LoVo (cell line): ENCODE measurements at regions not wholly inside any gene's neighbourhood (a gene's known extent, or its start where the extent isn't known, plus 50 kb on each side); places are given as distances from the start of the nearest gene placed in this dataset.

Source experiments
- DNase-seq: peaks from one replicate; pipeline ENCODE4 v3.0.0-alpha.2; 2016; ENCODE audit warnings: low spot score

- peak; percentile 12 for DNase-seq
Observed at GRCh38 chr2:49490710-49491109, 336.4 kb upstream of the FSHR start.

- no peak for DNase-seq
Observed at GRCh38 chr2:49487139-49487538, 332.8 kb upstream of the FSHR start.

- no peak for DNase-seq
Observed at GRCh38 chr2:49480520-49480919, 326.2 kb upstream of the FSHR start.

GRCh38 chr2:49465157-49465831, 311.0 kb upstream of the FSHR start:
- DNase-seq: no peak

GRCh38 chr2:49459314-49459993, 305.1 kb upstream of the FSHR start:
- no peak for DNase-seq

- DNase-seq: no peak
Observed at GRCh38 chr2:49444005-49444404, 289.7 kb upstream of the FSHR start.

GRCh38 chr2:49426996-49427395, 272.7 kb upstream of the FSHR start:
- no peak for DNase-seq

- DNase-seq: no peak
Observed at GRCh38 chr2:49416252-49416651, 261.9 kb upstream of the FSHR start.

GRCh38 chr2:49404108-49404507, 249.8 kb upstream of the FSHR start:
- DNase-seq: no peak

GRCh38 chr2:49403637-49404036, 249.3 kb upstream of the FSHR start:
- no peak for DNase-seq

- no peak for DNase-seq
Observed at GRCh38 chr2:49379406-49379805, 225.1 kb upstream of the FSHR start.

GRCh38 chr2:49371128-49371701, 216.9 kb upstream of the FSHR start:
- no peak for DNase-seq

GRCh38 chr2:49369650-49370049, 215.3 kb upstream of the FSHR start:
- DNase-seq: no peak

GRCh38 chr2:49369101-49369500, 214.8 kb upstream of the FSHR start:
- no peak for DNase-seq

- no peak for DNase-seq
Observed at GRCh38 chr2:49367003-49367402, 212.7 kb upstream of the FSHR start.

GRCh38 chr2:49360407-49360767, 206.1 kb upstream of the FSHR start:
- no peak for DNase-seq

GRCh38 chr2:49359721-49360406, 205.5 kb upstream of the FSHR start:
- DNase-seq: no peak

- DNase-seq: no peak
Observed at GRCh38 chr2:49355611-49356010, 201.3 kb upstream of the FSHR start.

- DNase-seq: no peak
Observed at GRCh38 chr2:49351560-49351959, 197.2 kb upstream of the FSHR start.

GRCh38 chr2:49343638-49344037, 189.3 kb upstream of the FSHR start:
- no peak for DNase-seq

GRCh38 chr2:49342156-49342555, 187.8 kb upstream of the FSHR start:
- no peak for DNase-seq

- no peak for DNase-seq
Observed at GRCh38 chr2:49335546-49335945, 181.2 kb upstream of the FSHR start.

- DNase-seq: no peak
Observed at GRCh38 chr2:49332415-49332814, 178.1 kb upstream of the FSHR start.
